Colonic mucosa (tissue), 4 donors: ENCODE measurements at regions not wholly inside any gene's neighbourhood (a gene's known extent, or its start where the extent isn't known, plus 50 kb on each side); places are given as distances from the start of the nearest gene placed in this dataset.
"Not testable (repeated sequence)": the region's sequence is repeated elsewhere in the genome, so short reads cannot be mapped to it uniquely, and the experiment has no call there.

Source experiments
- DNase-seq: peaks from one replicate; pipeline ENCODE4 v3.0.0-alpha.2; 2020
- H3K27ac ChIP-seq: fragments of 200-600 bp; one replicate; pipeline ENCODE4 v1.8.0; 2021
- H3K27me3 ChIP-seq: fragments of 200-600 bp; one replicate; pipeline ENCODE4 v1.8.0; 2021
- H3K36me3 ChIP-seq: fragments of 200-600 bp; one replicate; pipeline ENCODE4 v1.8.0; 2021
- H3K4me1 ChIP-seq: fragments of 200-600 bp; one replicate; pipeline ENCODE4 v1.8.0; 2021; ENCODE audit warnings: mild to moderate bottlenecking
- H3K4me3 ChIP-seq: fragments of 200-600 bp; one replicate; pipeline ENCODE4 v1.8.0; 2021
- H3K9ac ChIP-seq, 2 donors: one replicate each; pipeline ENCODE4 v1.7.0; 2013; ENCODE audit warnings: control low read depth in 2 of 2, low read depth in 2 of 2, low read length in 2 of 2
- H3K9me3 ChIP-seq: fragments of 200-600 bp; one replicate; pipeline ENCODE4 v1.8.0; 2021
- CTCF ChIP-seq: fragments of 200-600 bp; IDR thresholded peaks from one replicate; pipeline ENCODE4 v1.8.0; 2022; ENCODE audit warnings: antibody characterized with exemption, mild to moderate bottlenecking
- intact Hi-C: fragments of 100-400 bp; cut with DNase I; formaldehyde crosslinking; loops from one replicate; pipeline ENCODE4 v1.14.1; 2022
- donor health status: healthy.
- donor health status: DM: no; HTN: no; CAD: no.
- donor health status: DM: no; HTN: no; CAD: no.

GRCh38 chr6:115539531-115539930, 521.2 kb downstream of the FRK start:
- Histone ChIP-seq H3K4me3 (no peak overlapping the region), H3K9ac (no peak overlapping the region), H3K27ac (no peak overlapping the region), H3K4me1 (no peaks in the 10 kb centered on the region), H3K36me3 (no peaks in the 10 kb centered on the region), H3K9me3 (no peaks in the 10 kb centered on the region), H3K27me3 (no peaks in the 10 kb centered on the region)
- DNase-seq: no peak
- intact Hi-C loops: no loop called here
- TF ChIP-seq CTCF: no peak

GRCh38 chr6:115524821-115525220, 535.9 kb downstream of the FRK start:
- DNase-seq: no peak
- intact Hi-C loops: no loop called here
- no peak for TF ChIP-seq CTCF
- H3K4me1 ChIP-seq: no peaks in the 10 kb centered on the region
- H3K4me3 ChIP-seq: no peak overlapping the region
- H3K36me3 ChIP-seq: no peaks in the 10 kb centered on the region
- H3K27ac ChIP-seq: no peak overlapping the region
- H3K9me3 ChIP-seq: no peaks in the 10 kb centered on the region
- H3K27me3 ChIP-seq: no peaks in the 10 kb centered on the region
- H3K9ac ChIP-seq: no peak overlapping the region

- intact Hi-C loops, H3K27me3 ChIP-seq, H3K4me1 ChIP-seq, DNase-seq, H3K9ac ChIP-seq, H3K27ac ChIP-seq, H3K9me3 ChIP-seq, H3K36me3 ChIP-seq, H3K4me3 ChIP-seq: not testable (repeated sequence)
These were observed 538.9 kb downstream of the FRK start for GRCh38 chr6:115521747-115522146.

- no peaks in the 10 kb centered on the region for H3K9me3 ChIP-seq
- H3K9ac ChIP-seq: no peak overlapping the region
- H3K4me3 ChIP-seq: no peak overlapping the region
- DNase-seq: no peak
- no peaks in the 10 kb centered on the region for H3K4me1 ChIP-seq
- H3K27me3 ChIP-seq: no peaks in the 10 kb centered on the region
- intact Hi-C loops: no loop called here
- H3K36me3 ChIP-seq: no peaks in the 10 kb centered on the region
- TF ChIP-seq CTCF: no peak
- H3K27ac ChIP-seq: no peak overlapping the region
These were observed 546.0 kb downstream of the FRK start for GRCh38 chr6:115514656-115515055.

- no peak overlapping the region for H3K4me3 ChIP-seq
- H3K36me3 ChIP-seq: no peaks in the 10 kb centered on the region
- no peak overlapping the region for H3K9ac ChIP-seq
- TF ChIP-seq CTCF: no peak
- DNase-seq: no peak
- no peaks in the 10 kb centered on the region for H3K9me3 ChIP-seq
- no peak overlapping the region for H3K27ac ChIP-seq
- no peaks in the 10 kb centered on the region for H3K27me3 ChIP-seq
- intact Hi-C loops: no loop called here
- no peaks in the 10 kb centered on the region for H3K4me1 ChIP-seq
These were observed 547.8 kb downstream of the FRK start for GRCh38 chr6:115512923-115513322.

GRCh38 chr6:115511771-115512170, 548.9 kb downstream of the FRK start:
- H3K4me3 ChIP-seq: no peak overlapping the region
- H3K27me3 ChIP-seq: no peaks in the 10 kb centered on the region
- H3K9ac ChIP-seq: no peak overlapping the region
- TF ChIP-seq CTCF: no peak
- no peak for DNase-seq
- intact Hi-C loops: no loop called here
- no peaks in the 10 kb centered on the region for H3K36me3 ChIP-seq
- no peaks in the 10 kb centered on the region for H3K4me1 ChIP-seq
- H3K9me3 ChIP-seq: no peaks in the 10 kb centered on the region
- no peak overlapping the region for H3K27ac ChIP-seq

- H3K4me3 ChIP-seq, H3K9ac ChIP-seq, H3K4me1 ChIP-seq, H3K9me3 ChIP-seq, H3K36me3 ChIP-seq, H3K27ac ChIP-seq, DNase-seq, H3K27me3 ChIP-seq, intact Hi-C loops: not testable (repeated sequence)
These were observed 558.3 kb downstream of the FRK start for GRCh38 chr6:115502432-115502831.
